GM18519 (cell line): ENCODE measurements at regions not wholly inside any gene's neighbourhood (a gene's known extent, or its start where the extent isn't known, plus 50 kb on each side); places are given as distances from the start of the nearest gene placed in this dataset.

Source experiments
- ATAC-seq: cut with Tn5 transposase; IDR thresholded peaks from one replicate; pipeline ENCODE4 v1.9.1; 2021; ENCODE audit warnings: mild to moderate bottlenecking, moderate library complexity; ENCODE audit not compliant: unreplicated experiment, low FRiP score

- no peak for ATAC-seq
These were observed 166.7 kb downstream of the CDH26 start for GRCh38 chr20:60124776-60125381.

GRCh38 chr20:60125513-60125912, 167.3 kb downstream of the CDH26 start:
- ATAC-seq: no peak

DNA sequence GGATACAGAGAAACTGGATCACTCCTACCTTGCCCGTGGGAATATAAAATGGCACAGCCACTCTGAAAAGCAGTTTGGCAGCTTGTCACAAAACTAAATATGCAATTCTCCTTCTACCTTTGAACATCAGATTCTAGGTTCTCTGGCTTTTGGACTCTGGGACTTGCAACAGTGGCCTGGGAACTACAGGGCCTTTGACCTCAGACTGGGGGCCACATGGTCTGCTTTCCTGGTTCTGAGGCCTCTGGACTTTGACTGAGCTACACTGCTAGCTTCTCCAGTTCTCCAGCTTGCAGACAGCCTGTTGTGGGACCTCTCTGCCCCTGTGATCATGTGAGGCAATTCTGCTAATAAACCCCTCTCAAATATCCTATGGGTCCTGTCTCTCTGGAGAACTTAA, 168.8 kb downstream of the CDH26 start:
- no peak for ATAC-seq

GRCh38 chr20:60131375-60131774, 173.2 kb downstream of the CDH26 start:
- ATAC-seq: no peak

- no peak for ATAC-seq
These were observed 174.1 kb downstream of the CDH26 start for GRCh38 chr20:60132162-60132826.

- ATAC-seq: no peak
These were observed 174.8 kb downstream of the CDH26 start for GRCh38 chr20:60132827-60133670.

GRCh38 chr20:60135276-60135675, 177.1 kb downstream of the CDH26 start:
- ATAC-seq: no peak

DNA sequence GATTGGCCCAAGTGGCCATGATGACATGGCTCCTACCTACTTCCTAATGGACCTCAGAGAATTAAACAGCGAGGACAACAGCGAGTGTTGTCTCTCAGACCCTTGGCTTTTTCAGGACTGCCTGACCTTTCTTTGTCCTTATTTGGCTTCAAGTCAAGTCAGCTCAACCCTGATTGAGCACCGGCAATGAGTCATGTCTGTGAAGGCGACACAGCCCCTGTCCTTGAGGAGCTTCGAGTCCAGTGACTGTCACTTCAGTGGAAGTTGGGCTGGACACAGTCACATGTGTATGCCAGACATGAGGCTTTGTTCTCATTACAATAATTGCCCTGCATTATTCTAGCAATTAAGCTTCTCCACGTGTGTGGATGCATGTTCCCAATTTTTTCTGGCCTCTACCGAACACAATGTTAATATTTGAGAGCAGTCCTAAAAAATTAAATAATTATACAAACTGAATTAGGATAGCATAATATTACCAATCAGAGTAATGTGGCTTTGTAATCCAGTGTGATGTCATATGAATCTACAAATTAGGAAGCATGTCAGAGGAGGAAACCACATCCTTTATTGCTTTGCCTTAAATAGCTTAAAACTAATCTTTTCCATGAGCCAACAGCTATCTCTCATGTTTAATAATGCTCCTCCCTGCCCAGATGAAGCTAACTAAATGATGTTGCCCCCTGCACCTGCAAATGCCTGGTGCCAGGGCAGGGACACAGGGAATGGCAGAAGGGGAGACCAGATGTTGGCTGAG, 178.6 kb downstream of the CDH26 start:
- no peak for ATAC-seq

GRCh38 chr20:60137657-60138245, 179.5 kb downstream of the CDH26 start:
- ATAC-seq: no peak

- ATAC-seq: no peak
These were observed 180.3 kb downstream of the CDH26 start for GRCh38 chr20:60138256-60139220.

DNA sequence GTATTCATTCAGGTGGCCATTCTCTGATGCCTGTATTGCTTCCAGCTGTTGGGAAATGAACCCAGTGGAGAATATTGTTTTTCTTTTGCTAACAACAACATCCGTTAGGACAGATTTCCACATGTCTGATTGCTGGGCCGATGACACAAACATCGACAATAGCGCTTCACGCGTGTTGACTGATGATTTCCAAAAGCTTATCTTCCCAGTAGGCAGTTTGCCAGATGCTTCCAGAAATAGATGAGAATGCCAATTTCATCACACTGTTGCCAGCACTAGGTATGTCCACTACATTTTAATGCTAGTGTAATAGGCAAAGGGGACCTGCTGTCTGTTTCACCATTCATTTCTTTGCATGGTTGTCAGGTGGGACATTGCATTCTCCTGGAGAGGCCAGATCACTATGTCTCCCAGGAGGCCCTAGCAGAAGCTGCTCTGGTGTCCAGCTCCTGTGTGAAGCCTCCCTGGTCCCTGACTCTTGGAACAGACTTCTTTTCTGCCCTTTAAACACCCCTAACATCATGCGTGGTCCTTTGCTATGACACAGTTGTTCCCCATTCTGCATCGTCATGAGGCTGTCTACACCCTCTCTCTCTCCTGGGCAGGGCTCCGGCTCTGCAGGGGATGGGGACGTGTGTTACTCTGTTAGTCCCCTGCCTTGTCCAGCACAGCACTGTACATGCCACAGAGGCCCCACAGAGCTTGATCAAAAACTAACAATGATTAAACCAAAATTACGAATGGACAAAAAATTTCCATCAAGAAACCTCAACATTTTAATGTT, 181.6 kb downstream of the CDH26 start:
- ATAC-seq: no peak

DNA sequence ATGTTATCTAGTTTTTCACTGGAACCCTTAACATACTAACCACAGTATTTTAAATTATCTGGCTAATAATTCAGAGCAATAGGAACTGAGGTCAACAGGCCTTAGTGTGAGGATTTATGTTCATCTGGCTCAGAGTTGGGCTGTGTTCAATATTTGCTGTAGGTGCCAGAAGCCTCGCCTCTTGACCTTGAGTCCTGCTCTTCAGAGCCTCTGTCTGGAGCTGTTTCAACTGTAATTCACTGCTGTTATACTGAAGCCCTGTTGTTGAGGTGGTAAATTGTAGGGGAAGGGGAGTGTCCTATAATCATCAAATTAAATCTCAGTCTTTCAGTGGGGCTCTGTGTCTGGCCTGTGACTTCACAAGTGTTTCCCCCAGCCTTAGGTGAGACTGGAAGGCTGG, 184.4 kb downstream of the CDH26 start:
- ATAC-seq: no peak

DNA sequence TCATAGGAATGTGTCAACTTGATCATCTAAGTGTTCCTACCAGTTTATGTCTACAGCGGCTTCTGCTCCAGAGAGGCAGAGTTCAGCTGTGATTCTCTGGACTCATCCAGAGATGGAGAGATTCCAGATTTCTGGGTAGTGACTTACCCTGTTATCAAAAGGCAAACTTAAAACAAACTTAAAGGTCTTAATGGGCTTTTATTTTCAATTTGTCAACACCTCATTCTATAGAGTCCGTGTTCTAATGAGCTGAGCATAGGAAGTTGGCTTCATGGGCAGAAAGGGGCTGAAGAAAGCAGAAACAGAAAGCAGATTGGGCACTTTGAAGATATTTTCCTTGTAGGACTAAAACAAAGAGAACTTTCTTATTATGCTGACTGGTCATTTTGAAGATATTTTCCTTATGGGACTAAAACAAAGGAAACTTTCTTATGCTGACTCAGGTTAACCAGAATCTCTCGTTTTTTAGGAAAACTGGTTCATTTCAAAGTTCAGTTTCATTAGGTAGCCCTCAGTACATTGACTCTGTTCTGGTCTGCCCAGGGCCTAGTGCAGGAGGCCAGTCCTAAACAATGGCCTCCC, 185.1 kb downstream of the CDH26 start:
- ATAC-seq: no peak

DNA sequence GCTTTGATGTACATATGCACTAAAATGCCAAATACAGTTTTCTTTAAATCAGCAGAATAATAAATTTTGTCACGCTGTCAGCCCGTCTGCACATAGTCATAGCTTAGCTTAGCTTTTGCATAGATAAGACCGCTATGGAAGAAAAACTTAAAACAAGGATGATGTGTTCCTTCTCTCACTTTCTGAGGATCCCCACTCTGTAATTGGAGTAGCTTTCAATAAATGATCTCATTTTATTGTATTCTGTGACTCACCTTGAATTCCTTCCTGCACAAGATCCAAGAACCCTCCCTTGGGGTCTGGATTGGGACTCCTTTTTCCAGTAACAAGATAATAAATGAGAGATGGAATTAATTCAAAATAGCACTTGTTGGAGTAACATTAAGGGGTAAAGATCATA, 186.2 kb downstream of the CDH26 start:
- ATAC-seq: no peak

- no peak for ATAC-seq
These were observed 186.8 kb downstream of the CDH26 start for GRCh38 chr20:60144974-60145527.

- ATAC-seq: no peak
These were observed 188.8 kb downstream of the CDH26 start for GRCh38 chr20:60147004-60147403.

DNA sequence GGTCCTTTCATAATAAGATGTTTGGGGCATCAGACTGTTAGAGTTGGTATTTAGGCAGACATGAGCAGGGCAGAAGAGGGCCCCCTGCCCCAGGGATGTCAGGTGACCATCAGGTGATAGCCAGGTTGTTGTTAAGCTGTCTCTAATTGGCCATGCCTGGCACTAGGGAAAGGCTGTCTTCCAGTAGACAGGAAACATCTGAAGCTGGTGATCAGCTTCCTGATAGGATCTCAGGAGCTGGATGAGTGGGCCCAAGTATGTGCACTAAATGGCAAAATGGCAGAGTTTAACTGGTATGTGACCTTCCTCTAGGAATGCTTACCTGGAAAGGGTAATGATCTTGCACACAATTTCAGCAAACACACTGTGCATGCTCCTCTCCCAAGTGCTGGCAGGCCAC, 190.7 kb downstream of the CDH26 start:
- no peak for ATAC-seq

DNA sequence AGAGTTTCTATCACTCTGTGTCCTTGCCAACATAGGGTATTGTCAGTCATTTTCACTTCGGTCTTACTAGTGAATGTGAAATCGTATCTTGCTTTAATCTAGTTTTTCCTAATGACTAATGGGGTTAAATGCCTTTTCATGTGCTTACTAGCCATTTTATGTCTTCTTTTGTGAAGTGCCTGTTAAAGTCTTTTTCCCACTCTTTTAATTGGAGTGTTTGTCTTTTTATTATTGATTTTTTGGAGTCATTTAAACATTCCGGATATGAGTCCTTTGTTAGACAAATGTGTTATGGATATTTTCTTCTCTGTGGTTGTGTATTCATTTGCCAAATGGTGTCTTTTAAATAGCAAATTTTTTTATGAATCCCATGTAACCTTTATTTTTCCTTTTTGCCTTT, 194.6 kb downstream of the CDH26 start:
- ATAC-seq: no peak
